OCI-LY3 (cell line): ENCODE measurements at regions not wholly inside any gene's neighbourhood (a gene's known extent, or its start where the extent isn't known, plus 50 kb on each side); places are given as distances from the start of the nearest gene placed in this dataset.

Source experiments
- H2AFZ ChIP-seq: fragments of 200-600, 300-600 bp; shearing (Covaris generic); 2 replicates; pipeline ENCODE4 v1.6.0; 2014; ENCODE audit warnings: antibody characterized with exemption, low read depth, low read length
- H3K27ac ChIP-seq: fragments of 200-600, 300-600 bp; sonication (generic); 2 replicates; pipeline ENCODE4 v1.5.1; 2014; ENCODE audit warnings: mild to moderate bottlenecking, low read length, moderate library complexity, mixed read lengths
- H3K27me3 ChIP-seq: fragments of 200-600, 300-600 bp; sonication (generic); 2 replicates; pipeline ENCODE4 v1.6.1; 2014; ENCODE audit warnings: low read depth, low read length, mixed read lengths
- H3K36me3 ChIP-seq: fragments of 200-600, 300-600 bp; sonication (generic); replicated peaks from 2 replicates; pipeline ENCODE3; 2014; ENCODE audit warnings: low read depth, low read length, mixed read lengths
- H3K4me1 ChIP-seq: fragments of 300-600, 200-600 bp; sonication (generic); 2 replicates; pipeline ENCODE4 v1.6.1; 2014; ENCODE audit warnings: low read length, mixed read lengths
- H3K4me2 ChIP-seq: fragments of 200-600, 300-600 bp; sonication (generic); 2 replicates; pipeline ENCODE4 v1.6.1; 2014; ENCODE audit warnings: low read length, mixed read lengths
- H3K4me3 ChIP-seq: fragments of 300-600, 200-600 bp; sonication (generic); 2 replicates; pipeline ENCODE4 v1.5.1; 2014; ENCODE audit warnings: antibody characterized with exemption, mild to moderate bottlenecking, low read length, moderate library complexity
- H3K79me2 ChIP-seq: fragments of 300-600, 200-600 bp; shearing (Covaris generic); 2 replicates; pipeline ENCODE4 v1.6.1; 2014; ENCODE audit warnings: mild to moderate bottlenecking, low read length, mixed read lengths
- H3K9ac ChIP-seq: fragments of 300-600, 200-600 bp; shearing (Covaris generic); 2 replicates; pipeline ENCODE4 v1.6.0; 2014; ENCODE audit warnings: mild to moderate bottlenecking, low read length, moderate library complexity
- H3K9me3 ChIP-seq: fragments of 200-600, 300-600 bp; shearing (Covaris generic); 2 replicates; pipeline ENCODE4 v1.6.1; 2014; ENCODE audit warnings: low read length, mixed read lengths; ENCODE audit not compliant: insufficient read depth
- H4K20me1 ChIP-seq: fragments of 200-600, 300-600 bp; sonication (generic); 2 replicates; pipeline ENCODE4 v1.6.1; 2016; ENCODE audit warnings: low read length, mixed read lengths; ENCODE audit not compliant: insufficient read depth
- CTCF ChIP-seq: fragments of 200-600, 300-600 bp; sonication (generic); IDR thresholded peaks from 2 replicates; pipeline ENCODE4 v1.5.1; 2014; ENCODE audit warnings: antibody characterized with exemption, low read length, low read depth
- EZH2phosphoT487 ChIP-seq: fragments of 200-600 bp; shearing (Covaris generic); IDR thresholded peaks from 2 replicates; pipeline ENCODE4 v1.6.1; 2018; ENCODE audit warnings: antibody characterized with exemption, mixed run types, low read depth

DNA sequence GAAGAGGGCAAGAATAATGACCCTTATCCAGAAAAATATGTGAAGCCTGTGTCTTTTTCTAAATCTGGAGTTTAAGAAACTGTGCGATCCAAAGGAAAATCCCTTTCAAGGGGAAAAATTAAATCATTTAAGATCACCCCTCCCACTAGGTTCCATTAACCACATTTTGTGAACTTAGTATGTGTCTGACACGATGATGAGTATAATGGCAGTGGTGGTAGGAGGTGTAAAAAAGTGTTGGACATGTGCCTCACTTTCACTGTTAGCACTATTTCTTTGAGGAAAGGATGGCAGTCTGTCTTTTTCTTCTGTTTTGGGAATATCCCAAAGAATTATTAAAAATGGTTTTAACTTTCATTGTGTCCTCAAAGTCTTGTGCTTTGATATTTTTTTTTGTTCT lies 392.3 kb upstream of the CITED2 start:
- Histone ChIP-seq H3K36me3 (no peaks in the 10 kb centered on the region), H3K4me1 (peaks cover 26% of the 10 kb centered on the region), H3K9me3 (no peaks in the 10 kb centered on the region), H4K20me1 (no peaks in the 10 kb centered on the region), H3K27ac (no peak overlapping the region), H3K79me2 (no peaks in the 10 kb centered on the region), H2AFZ (no peak overlapping the region), H3K4me2 (no peak overlapping the region), H3K9ac (no peak overlapping the region), H3K27me3 (no peaks in the 10 kb centered on the region), H3K4me3 (no peak overlapping the region)
- TF ChIP-seq CTCF (no peak), EZH2phosphoT487 (no peak)

DNA sequence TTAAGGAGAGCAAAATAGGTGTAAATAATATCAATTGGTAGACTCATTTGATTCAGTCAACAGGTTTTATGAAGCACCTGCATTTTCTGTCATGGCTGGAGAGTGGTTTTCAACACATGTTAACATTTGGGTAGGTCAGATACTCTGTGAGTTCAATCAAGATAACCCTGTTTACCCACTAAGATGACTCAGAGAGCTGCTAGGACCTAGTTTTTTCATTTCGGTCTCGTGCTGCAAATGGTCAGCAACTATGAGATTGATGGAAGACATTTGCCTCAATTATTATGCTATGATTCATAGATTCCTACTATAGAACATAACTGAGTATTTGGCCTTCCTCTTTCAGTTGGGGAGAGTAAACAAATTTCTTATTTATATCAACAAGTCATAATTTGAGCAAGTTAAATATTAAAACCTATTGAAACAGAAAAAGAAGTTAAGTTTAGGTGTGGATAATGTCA lies 391.4 kb upstream of the CITED2 start:
- Histone ChIP-seq H2AFZ (no peak overlapping the region), H3K36me3 (no peaks in the 10 kb centered on the region), H3K79me2 (no peaks in the 10 kb centered on the region), H3K27ac (no peak overlapping the region), H4K20me1 (no peaks in the 10 kb centered on the region), H3K4me3 (no peak overlapping the region), H3K4me2 (no peak overlapping the region), H3K9ac (no peak overlapping the region), H3K27me3 (no peaks in the 10 kb centered on the region), H3K4me1 (peaks cover 26% of the 10 kb centered on the region), H3K9me3 (no peaks in the 10 kb centered on the region)
- TF ChIP-seq EZH2phosphoT487 = no peak
- TF ChIP-seq CTCF = no peak

DNA sequence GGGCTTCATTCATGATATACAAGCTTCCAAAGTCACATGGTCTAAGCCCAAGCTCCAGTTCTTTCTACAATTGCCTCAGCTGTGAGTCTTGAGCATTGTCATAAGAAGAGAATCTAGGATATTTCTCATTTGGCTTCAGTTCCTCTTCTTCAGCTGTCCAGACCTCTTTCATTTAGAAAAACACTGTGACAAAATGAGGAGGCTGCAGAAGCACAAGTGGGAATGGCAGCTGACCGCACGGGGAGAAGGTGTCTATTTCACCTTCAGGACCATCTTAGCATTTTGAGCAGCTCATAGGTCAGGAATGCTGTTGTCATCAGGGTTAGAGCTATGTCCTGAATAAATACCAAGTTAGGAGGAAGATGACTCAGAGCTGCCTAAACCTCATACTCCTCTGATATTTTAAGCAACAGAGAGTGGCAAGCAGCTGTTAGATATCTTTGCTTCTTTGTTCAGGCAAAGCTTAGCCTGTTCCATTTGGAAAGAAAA lies 390.1 kb upstream of the CITED2 start:
- no peaks in the 10 kb centered on the region for H3K27me3 ChIP-seq
- no peaks in the 10 kb centered on the region for H4K20me1 ChIP-seq
- H3K4me3 ChIP-seq = peak overlapping the region; percentile 31
- 0 out of 2 replicates have a peak overlapping the region, but pooled peaks have one; percentile 44 for H2AFZ ChIP-seq
- no peak overlapping the region for H3K9ac ChIP-seq
- no peaks in the 10 kb centered on the region for H3K36me3 ChIP-seq
- peaks cover 26% of the 10 kb centered on the region for H3K4me1 ChIP-seq
- peak overlapping the region; percentile 53 for H3K27ac ChIP-seq
- H3K79me2 ChIP-seq = no peaks in the 10 kb centered on the region
- H3K9me3 ChIP-seq = no peaks in the 10 kb centered on the region
- TF ChIP-seq CTCF (no peak), EZH2phosphoT487 (no peak)
- peak overlapping the region; percentile 60 for H3K4me2 ChIP-seq

DNA sequence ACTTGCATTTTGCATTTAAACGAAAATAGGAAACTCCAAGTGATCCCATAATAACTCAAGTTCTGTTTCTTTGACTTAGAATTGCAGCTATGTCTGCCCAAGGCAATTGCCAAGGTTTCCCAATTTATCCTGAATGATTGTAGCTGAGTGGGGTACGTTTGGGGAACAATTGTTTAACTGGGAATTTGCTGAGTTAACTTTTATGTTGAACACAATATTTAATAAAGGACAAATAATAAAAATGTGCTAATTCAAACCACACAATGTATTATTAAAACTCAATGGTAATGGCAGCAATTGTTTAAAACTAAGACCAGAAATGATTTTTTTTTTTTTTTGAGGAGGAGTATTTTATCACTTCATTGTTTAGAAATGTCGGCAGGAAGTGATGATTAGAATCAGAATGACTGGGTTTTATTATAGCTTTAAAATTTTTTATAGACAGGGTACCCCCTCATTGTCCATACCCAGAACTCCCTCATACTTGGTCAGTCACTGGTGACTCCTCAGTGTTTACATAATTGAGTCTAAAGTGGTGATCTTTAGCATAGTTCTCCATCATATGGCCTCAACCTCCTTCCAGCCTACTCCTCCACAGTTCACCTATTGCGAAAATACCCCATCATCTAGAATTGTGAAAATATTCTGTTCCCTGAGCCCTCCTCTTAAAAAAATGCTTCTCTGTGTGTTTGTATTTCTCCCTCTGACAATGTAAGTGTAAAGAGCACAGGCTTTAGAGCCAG lies 389.2 kb upstream of the CITED2 start:
- Histone ChIP-seq H3K36me3 (no peaks in the 10 kb centered on the region), H3K9ac (no peak overlapping the region), H3K9me3 (no peaks in the 10 kb centered on the region), H3K4me3 (peak overlapping the region; percentile 31; the same call in 1 of the 2 replicates), H3K4me1 (peaks cover 26% of the 10 kb centered on the region), H2AFZ (no peak overlapping the region), H4K20me1 (no peaks in the 10 kb centered on the region), H3K4me2 (peak overlapping the region; percentile 60), H3K79me2 (no peaks in the 10 kb centered on the region), H3K27me3 (no peaks in the 10 kb centered on the region), H3K27ac (peak overlapping the region; percentile 53; the same call in 1 of the 2 replicates)
- TF ChIP-seq CTCF (no peak), EZH2phosphoT487 (no peak)
